Thoracic aorta (tissue), 2 donors: ENCODE measurements at regions not wholly inside any gene's neighbourhood (a gene's known extent, or its start where the extent isn't known, plus 50 kb on each side); places are given as distances from the start of the nearest gene placed in this dataset.

ENCODE experiments used
- ATAC-seq: fragments of 150-250 bp; one replicate; pipeline ENCODE4 v1.8.0; 2017; ENCODE audit warnings: low read depth; ENCODE audit not compliant: insufficient number of reproducible peaks, low FRiP score
- DNase-seq: peaks from one replicate; pipeline ENCODE4 v3.0.0-alpha.2; 2020; ENCODE audit warnings: low spot score
- H3K27ac ChIP-seq, 2 donors: fragments of 200-600 bp; sonication (generic); 1 replicate in 1 of 2; 2 replicates in 1 of 2; pipeline ENCODE4 v1.5.1; 2016; ENCODE audit warnings: mild to moderate bottlenecking in 2 of 2, moderate library complexity in 2 of 2
- H3K27me3 ChIP-seq: fragments of 200-600 bp; sonication (generic); replicated peaks from 2 replicates; pipeline ENCODE4 v1.6.0; 2016; ENCODE audit warnings: mild to moderate bottlenecking; ENCODE audit not compliant: insufficient read depth
- H3K36me3 ChIP-seq: fragments of 200-600 bp; sonication (generic); one replicate; pipeline ENCODE4 v1.5.1; 2016
- H3K4me1 ChIP-seq, 2 donors: fragments of 200-600 bp; sonication (generic); 1 replicate in 1 of 2; 2 replicates in 1 of 2; pipeline versions ENCODE4 v1.5.1 to v1.6.0; 2016; ENCODE audit warnings: low read depth in 2 of 2, mild to moderate bottlenecking in 1 of 2; ENCODE audit not compliant: control insufficient read depth in 1 of 2
- H3K4me3 ChIP-seq: fragments of 200-600 bp; sonication (generic); 2 replicates; pipeline ENCODE4 v1.5.1; 2016; ENCODE audit warnings: mild to moderate bottlenecking
- H3K9me3 ChIP-seq: fragments of 200-600 bp; sonication (generic); 2 replicates; pipeline ENCODE4 v1.5.1; 2016
- TF ChIP-seq, protein P1 (sequence below): fragments of 200-600 bp; sonication (generic); IDR thresholded peaks from one replicate; pipeline ENCODE4 v1.5.1; 2019; ENCODE audit warnings: antibody characterized with exemption

DNA sequence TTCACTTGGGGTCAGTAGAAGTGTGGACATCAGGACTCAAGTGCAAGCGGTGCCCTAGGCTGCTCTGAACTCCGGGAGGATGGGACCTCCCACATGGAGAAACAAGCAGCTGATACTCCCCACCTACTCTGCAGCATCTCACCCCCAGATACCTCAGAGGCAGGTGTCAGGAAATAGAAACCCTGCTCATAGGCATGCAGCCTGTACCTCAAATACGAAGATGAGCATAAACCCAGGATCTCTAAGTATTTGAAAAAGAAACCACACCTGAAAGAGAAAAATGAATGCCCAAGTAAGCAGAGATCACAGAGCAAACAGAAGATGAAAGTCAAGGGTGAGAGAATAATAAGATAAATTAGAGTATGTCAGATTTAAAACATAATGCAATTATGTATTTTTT is 75.6 kb upstream of the WSCD2 start:
- TF ChIP-seq, protein P1, sequence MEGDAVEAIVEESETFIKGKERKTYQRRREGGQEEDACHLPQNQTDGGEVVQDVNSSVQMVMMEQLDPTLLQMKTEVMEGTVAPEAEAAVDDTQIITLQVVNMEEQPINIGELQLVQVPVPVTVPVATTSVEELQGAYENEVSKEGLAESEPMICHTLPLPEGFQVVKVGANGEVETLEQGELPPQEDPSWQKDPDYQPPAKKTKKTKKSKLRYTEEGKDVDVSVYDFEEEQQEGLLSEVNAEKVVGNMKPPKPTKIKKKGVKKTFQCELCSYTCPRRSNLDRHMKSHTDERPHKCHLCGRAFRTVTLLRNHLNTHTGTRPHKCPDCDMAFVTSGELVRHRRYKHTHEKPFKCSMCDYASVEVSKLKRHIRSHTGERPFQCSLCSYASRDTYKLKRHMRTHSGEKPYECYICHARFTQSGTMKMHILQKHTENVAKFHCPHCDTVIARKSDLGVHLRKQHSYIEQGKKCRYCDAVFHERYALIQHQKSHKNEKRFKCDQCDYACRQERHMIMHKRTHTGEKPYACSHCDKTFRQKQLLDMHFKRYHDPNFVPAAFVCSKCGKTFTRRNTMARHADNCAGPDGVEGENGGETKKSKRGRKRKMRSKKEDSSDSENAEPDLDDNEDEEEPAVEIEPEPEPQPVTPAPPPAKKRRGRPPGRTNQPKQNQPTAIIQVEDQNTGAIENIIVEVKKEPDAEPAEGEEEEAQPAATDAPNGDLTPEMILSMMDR = no peak
- Histone ChIP-seq H3K4me1 (no peaks in the 10 kb centered on the region), H3K4me3 (no peak overlapping the region), H3K9me3 (no peaks in the 10 kb centered on the region), H3K36me3 (no peaks in the 10 kb centered on the region), H3K27ac (no peak overlapping the region), H3K27me3 (no peaks in the 10 kb centered on the region)
- ATAC-seq (no peak), DNase-seq (no peak)

DNA sequence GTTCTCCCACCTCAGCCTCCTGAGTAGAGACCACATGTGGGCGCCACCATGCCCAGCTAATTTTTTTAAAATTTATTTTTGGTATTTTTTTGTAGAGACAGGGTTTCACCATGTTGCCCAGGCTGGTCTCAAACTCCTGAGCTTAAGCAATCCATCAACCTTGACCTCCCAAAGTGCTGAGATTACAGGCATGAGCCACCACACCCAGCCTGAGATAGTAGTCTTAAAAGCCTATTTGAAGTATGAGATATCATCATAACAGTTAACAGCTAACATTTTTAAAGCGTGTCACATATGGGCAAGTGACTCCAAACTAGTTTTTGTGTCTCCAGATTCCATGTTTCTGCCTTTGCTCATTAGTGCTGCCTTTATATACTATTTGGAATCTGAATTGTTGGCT is 74.6 kb upstream of the WSCD2 start:
- H3K4me1 ChIP-seq = no peaks in the 10 kb centered on the region
- no peak for ATAC-seq
- no peaks in the 10 kb centered on the region for H3K36me3 ChIP-seq
- no peak overlapping the region for H3K27ac ChIP-seq
- H3K9me3 ChIP-seq = no peaks in the 10 kb centered on the region
- DNase-seq = no peak
- H3K27me3 ChIP-seq = no peaks in the 10 kb centered on the region
- TF ChIP-seq, protein P1 = no peak
- no peak overlapping the region for H3K4me3 ChIP-seq

DNA sequence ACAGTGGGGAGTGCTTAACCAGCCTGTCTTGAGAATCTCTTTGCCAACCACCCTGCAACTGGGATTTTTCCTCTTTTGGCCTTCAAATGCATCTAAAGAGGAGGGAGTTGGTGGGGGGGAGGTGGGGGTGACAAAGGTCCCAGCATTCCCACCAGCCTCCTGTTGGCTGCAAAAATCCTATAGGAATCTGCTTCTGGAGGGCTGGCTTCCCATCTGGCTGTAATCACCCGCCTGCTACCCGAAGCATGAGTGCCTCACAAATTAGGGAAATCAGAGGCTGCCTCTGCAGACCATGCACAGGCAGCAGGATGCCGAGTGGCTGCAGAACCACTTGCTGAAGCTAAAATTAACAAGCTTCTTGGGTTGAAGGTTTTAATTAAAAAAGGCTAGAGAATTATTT is 73.9 kb upstream of the WSCD2 start:
- TF ChIP-seq, protein P1 = no peak
- H3K27ac ChIP-seq = no peak overlapping the region
- H3K4me1 ChIP-seq = no peaks in the 10 kb centered on the region
- DNase-seq = no peak
- H3K27me3 ChIP-seq = no peaks in the 10 kb centered on the region
- no peaks in the 10 kb centered on the region for H3K36me3 ChIP-seq
- no peaks in the 10 kb centered on the region for H3K9me3 ChIP-seq
- ATAC-seq = no peak
- no peak overlapping the region for H3K4me3 ChIP-seq

DNA sequence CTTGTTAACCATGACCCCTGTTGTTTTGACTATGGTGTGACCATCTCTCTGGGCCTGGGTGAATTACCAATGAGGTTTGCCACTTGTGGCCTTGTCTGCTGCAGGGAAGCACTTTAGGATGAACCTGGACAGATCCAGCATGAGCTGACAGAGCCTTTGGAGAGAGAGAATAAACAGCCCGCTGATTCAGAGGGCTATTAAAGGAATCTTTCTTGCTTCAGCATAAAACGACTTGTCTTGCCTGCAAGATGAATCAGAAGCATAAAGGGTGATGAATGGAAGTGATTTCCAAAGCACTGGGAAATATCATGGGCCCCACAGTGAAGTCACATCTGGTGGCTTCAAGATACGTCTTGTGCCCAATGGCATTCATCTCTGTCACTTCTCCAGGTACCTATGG is 69.0 kb upstream of the WSCD2 start:
- TF ChIP-seq, protein P1 = no peak
- no peak for DNase-seq
- Histone ChIP-seq H3K4me1 (no peaks in the 10 kb centered on the region), H3K27ac (no peak overlapping the region), H3K4me3 (no peak overlapping the region), H3K27me3 (no peaks in the 10 kb centered on the region), H3K36me3 (no peaks in the 10 kb centered on the region), H3K9me3 (no peaks in the 10 kb centered on the region)
- ATAC-seq = no peak

DNA sequence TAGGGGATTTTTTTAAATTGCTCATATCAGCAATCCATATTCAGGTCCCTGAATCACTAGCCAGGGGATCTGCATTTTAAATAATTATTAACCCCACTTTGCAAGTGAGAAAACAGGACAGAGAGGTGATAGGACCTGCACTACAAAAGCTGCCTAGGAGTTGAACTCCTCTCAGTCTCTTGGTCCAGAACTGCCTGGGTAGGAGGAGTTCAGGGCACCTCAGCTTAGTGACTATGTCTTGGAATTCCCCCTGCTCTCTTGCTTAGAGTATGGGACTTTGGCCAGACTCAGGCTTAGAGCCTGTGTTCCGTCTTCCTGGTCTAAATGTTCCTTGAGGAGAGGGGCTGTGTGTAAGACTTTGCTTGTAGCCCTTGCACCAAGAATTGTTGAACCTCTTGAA is 68.2 kb upstream of the WSCD2 start:
- Histone ChIP-seq H3K36me3 (no peaks in the 10 kb centered on the region), H3K27me3 (no peaks in the 10 kb centered on the region), H3K9me3 (no peaks in the 10 kb centered on the region), H3K4me3 (no peak overlapping the region), H3K27ac (no peak overlapping the region), H3K4me1 (no peaks in the 10 kb centered on the region)
- ATAC-seq (no peak), DNase-seq (no peak)
- TF ChIP-seq, protein P1 = no peak
